ENCODE measurements at regions not wholly inside any gene's neighbourhood (a gene's known extent, or its start where the extent isn't known, plus 50 kb on each side); places are given as distances from the start of the nearest gene placed in this dataset.

- no peak for TF ChIP-seq EZH2 (IDR thresholded peaks at IDR 0.05; ENCODE audit: insufficient read depth, poor library complexity, severe bottlenecking)
- no peak for TF ChIP-seq EZH2phosphoT487 (IDR thresholded peaks at IDR 0.05; ENCODE audit: insufficient read depth, low read depth)
Observed at GRCh38 chr12:61554268-61555008, 705.8 kb upstream of the USP15 start.
